Activated CD4-positive, CD25-positive, alpha-beta regulatory T cell treated with anti-CD3 and anti-CD28 coated beads, Interleukin-2, amount 50 U/mL, for 24 hours (primary cell): ENCODE measurements at regions not wholly inside any gene's neighbourhood (a gene's known extent, or its start where the extent isn't known, plus 50 kb on each side); places are given as distances from the start of the nearest gene placed in this dataset.

ENCODE experiments used
- ATAC-seq, 2 donors: fragments of 150-1000 bp; cut with Tn5 transposase; one replicate each; pipeline ENCODE4 v1.10.0; 2021; ENCODE audit warnings: mild to moderate bottlenecking in 1 of 2, moderate library complexity in 1 of 2

DNA sequence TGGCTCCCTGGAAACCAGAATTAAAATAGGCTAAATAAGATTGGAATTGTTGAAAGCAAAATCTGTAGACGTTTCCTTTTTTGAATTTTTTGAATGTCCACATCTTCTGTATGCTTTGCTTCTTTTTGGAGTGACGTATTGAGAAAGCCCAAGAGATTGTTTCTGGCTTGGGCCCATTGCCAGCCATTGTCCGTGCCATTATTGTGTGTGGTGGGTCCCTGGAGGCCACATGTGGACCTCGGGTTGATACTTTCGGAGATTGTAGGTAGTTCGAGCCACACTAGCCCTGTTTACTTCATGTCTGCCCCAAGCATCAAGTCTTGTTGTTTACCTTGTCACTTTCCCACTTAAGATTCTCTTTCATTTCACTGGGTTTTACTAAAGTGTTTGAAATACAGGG, 106.0 kb downstream of the PALM2AKAP2 start:
- ATAC-seq = no peak

DNA sequence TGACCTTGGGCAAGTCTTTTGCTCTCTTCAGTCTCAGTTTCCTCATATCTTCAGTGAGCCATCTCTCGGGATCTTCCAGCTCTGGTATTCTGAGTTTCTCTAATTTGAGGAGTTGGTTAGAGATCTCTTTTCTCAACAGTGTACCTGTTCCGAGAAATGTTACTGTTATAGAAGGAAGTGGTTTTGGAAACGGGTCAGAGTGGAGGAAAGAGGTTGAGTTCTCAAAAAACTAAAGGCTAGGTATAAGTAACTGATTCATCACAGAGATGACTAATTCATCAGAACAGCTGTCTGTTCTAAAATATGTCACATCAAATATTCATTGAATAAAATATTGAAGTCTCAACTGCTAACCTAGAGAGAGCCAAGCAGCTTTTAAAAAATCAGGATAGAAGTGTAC, 106.6 kb downstream of the PALM2AKAP2 start:
- ATAC-seq = peak; percentile 85 to 87

DNA sequence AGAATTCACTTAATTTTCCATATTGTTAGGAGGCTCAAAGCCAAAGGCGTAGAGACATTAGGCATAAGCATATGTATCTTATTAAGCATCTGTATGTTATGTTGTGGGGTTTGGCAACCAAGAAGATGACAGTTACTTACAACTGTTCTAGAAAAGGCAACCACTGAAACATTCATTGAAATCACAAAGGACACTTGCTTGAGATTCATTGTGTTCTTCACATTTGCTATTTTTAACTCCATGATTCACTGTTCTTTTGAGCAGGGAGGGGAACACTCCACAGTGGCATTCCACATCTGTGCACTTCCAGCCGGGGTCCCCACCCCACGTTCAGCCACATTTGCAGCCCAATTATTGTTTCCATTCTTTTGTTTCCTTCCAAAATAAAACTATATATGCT, 107.1 kb downstream of the PALM2AKAP2 start:
- ATAC-seq = peak; percentile 16 to 52

GRCh38 chr9:109888695-109889094, 108.7 kb downstream of the PALM2AKAP2 start:
- no peak for ATAC-seq

GRCh38 chr9:109889456-109889855, 109.5 kb downstream of the PALM2AKAP2 start:
- ATAC-seq = no peak

GRCh38 chr9:109893241-109893640, 113.2 kb downstream of the PALM2AKAP2 start:
- ATAC-seq = no peak

- ATAC-seq = no peak
Measured at GRCh38 chr9:109894473-109894872, 114.5 kb downstream of the PALM2AKAP2 start.

DNA sequence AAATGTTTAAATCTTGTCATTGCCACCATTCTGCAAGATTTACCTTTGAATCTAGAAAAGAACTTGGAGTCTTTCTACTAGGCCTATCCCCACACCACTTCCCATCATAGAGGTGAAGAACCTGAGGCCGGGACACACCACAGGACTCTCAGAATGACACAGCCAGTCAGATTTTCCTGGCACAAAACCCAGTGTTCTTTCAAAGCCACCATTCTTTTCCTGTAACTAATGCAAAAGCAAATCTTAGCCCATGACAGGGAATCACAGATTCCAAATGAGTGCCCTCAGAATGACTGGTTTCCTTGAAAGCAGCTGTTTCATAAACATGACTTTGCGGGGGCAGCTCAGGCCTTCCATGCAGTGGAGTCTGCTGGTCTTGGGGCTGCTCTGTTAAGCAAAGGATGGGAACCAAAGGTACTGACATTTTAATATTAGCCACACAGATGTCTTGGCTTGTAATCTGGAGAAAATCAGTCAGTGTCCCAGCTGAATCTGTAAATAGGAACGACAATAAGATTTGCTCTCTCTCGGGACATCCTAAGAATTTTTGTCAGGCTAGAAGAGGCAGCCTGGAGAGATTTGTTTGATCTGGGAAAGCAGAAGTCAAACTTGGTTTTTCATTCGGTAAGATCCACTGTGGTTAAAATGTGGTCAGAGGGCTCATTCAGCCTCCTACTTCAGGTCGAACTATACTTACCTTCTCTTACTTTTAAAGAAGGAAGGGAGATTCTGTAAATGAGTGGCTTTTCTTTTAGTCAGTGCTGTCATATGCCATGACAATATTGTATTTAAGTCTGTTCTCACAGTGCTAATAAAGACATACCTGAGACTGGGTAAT, 115.1 kb downstream of the PALM2AKAP2 start:
- ATAC-seq = peak in 1 of 2 donors; percentile 45

- no peak for ATAC-seq
Measured at GRCh38 chr9:109901201-109901600, 121.2 kb downstream of the PALM2AKAP2 start.

DNA sequence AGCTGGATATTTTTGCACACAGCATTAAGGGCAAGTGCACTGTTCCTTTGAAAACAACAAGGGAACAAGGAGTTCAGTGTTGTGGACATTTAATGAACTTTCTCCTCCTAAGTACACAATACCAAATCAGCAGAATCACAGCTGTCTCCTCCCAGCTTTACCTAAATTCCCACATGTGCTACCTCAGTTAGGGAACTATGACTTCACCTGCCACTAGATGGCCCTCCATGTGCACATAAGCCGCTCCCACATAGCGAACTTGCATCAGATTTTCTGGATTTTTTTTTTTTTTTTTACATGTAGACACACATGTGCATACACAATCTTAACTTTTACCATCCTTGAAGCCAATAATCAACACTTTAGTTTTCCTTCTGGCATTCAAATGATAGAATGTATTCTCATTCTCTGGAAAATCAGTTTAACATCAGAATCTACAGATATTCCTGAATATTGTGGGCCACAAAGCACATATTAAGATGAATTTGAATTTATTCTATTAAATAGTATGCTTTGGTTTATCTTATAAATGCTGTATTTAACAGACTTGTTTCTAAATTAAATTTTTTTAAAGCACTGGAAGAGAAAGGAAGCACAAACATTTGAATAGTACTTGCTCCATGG, 123.6 kb downstream of the PALM2AKAP2 start:
- ATAC-seq = peak; percentile 63 to 71

DNA sequence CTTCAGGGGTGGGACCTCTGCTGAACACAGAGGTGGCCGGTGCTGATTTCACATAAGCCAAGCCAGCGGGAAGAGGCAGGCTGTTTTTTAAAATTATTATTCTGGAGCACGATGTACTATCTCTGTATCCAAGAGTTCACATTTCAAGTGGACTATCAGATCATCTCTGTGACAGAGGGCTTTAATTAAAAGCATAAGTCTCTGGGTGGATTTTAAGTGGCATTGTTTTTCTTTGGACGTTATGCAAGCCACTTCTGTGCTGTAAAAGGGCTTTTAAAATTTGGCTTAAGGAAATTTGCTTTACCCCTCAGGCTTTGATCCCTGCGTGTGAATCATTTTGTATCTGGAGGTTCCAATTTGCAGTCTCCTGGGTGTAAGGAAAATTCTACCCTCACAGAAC, 124.7 kb downstream of the PALM2AKAP2 start:
- no peak for ATAC-seq

DNA sequence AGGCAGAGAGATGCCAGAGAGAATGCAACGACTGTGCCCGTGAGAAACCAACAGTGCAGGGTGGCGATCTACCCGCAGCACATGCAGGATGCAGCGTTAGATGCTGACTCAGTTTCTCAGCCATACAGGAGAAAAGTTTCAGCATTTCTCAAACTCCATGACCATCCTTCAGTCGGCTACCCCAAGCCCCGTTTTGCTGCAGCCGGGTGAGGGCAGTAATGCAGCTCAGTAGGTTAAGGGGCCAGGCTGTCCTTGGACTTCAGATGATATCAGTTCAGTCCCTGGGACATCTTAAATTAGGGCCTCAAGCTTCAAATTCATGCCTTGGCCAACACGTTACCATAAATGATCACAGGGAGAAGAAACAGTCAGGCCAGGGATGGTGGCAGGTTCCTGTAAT, 125.5 kb downstream of the PALM2AKAP2 start:
- ATAC-seq = no peak

- no peak for ATAC-seq
Measured at GRCh38 chr9:109906766-109907382, 126.9 kb downstream of the PALM2AKAP2 start.

- no peak for ATAC-seq
Measured at GRCh38 chr9:109907400-109907799, 127.4 kb downstream of the PALM2AKAP2 start.

DNA sequence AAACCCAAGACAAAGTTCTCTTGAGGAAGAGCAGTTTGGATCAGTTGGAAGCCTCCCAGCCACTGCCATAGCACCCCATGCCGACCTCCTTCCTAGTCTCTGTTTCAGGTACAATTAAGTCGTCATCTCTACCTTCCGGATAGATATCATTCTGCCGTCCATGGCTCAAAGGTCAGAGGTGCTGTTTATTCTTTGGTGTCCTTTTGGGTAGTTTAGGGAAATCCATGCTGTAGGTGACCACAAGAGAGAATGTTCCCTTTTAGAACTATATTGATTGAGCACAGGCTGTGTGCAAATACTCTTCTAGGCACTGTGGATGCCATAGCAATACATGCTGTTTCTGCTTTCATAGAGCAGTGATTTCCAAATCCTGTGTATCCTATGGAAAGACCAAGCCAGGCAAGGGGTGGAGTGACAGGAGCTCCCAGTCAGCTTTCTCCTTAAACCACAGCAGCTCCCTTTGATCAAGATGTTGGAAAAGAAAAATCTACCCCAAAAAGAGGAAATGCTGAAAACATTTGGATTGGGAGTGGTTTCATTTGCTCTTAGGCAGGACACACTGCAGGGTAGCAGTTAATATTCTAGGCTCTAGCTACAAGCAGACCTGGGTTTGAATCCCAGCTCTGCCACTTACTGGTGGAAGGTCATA, 127.9 kb downstream of the PALM2AKAP2 start:
- ATAC-seq = no peak

DNA sequence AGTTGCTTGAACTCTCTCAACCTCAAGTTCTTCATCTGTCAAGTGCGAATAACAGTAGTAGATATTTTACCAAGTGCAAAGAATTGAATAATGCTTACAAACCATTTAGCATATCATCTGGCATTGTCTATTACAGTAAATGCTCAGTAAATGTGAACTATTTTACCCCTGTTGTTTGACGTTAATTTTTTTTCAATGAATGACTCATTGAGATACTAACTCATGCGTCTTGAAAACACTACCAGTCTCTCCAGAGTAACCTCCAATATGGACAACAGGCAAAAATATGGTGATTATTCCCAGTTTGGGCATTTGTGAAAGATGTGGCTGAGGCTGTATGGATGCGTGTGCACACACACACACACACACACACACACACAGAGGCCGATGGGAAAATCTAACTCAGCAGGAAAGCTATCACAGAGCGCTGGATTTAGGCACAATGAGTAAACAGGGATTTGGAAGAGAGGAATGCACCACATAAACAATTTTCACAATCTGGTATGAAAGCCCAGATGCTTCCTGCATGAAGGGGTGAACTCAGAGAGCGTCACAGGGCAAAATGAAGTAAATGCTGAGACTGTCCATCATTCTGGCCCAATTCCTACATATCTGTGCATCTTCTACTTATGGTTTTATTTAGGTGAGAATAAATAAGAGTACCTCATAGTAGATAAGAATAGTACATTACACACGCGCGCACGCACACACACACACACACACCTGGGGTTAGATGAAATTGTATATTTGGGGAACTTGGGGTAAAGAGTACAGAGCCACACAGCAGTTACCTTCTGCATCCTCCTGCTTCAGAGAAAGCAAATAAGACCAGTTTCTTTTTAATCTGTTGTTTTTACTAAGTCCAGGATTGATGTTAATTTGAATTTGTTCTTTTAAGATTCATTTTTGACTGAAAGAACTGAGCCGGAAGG, 128.7 kb downstream of the PALM2AKAP2 start:
- no peak for ATAC-seq

DNA sequence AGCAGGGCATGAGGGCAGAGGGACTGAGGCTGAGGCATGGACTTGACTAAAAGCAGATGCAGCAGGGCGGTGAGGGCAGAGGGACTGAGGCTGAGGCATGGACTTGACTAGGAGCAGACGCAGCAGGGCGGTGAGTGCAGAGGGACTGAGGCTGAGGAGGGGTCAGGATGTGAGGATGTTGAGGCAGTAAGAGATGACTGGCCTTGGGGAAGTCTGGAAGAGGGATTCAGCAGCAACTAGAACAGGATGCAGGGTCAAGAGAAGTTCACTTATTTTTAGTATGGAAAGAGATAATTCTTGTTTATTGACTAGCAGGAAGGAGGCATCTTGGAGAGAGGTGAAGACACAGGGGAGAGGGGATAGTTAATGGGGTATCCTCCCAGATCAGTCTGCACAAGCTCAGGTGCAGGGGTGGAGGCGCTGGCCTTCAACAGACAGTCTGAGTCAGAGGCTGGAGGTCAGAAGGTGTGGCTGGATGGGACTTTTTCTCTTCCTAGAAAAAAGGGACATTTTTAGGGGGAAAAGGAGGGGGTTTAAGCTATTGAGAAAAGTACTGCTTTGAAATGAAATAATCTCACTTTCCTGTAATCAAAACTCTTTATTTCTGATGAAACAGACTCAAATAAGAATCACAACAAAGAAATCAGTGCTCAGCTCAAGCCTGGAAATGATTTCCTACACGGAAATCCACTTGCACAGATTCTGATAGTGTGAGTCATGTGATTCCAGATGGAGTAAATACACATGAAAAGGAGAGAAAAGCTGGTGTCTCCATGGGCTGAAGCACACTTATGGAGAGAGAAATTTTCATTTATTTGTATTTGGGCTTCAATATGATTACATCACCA, 130.9 kb downstream of the PALM2AKAP2 start:
- ATAC-seq = no peak

GRCh38 chr9:109912082-109912582, 132.1 kb downstream of the PALM2AKAP2 start:
- no peak for ATAC-seq

GRCh38 chr9:109912726-109913460, 132.9 kb downstream of the PALM2AKAP2 start:
- no peak for ATAC-seq

DNA sequence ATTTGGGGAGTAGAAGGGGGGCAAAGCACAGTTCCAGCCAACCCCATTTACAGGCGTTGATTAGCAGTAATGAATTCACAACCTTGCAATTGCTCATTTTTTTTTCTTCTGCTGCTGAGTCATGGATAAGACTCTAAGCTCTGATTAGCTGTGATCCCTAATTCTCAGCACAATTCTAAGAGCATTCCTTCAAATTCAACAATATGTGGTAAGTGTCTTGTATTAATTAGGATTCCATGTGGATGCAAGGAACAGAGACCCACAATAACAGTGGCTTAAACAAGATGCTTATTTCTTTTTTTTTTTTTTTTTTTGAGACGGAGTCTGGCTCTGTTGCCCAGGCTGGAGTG, 133.4 kb downstream of the PALM2AKAP2 start:
- no peak for ATAC-seq
